Neuronal stem cell (in vitro differentiated cells): ENCODE measurements at regions not wholly inside any gene's neighbourhood (a gene's known extent, or its start where the extent isn't known, plus 50 kb on each side); places are given as distances from the start of the nearest gene placed in this dataset.

Source experiments
- DNase-seq: peaks from one replicate; pipeline ENCODE4 v3.0.0-alpha.2; 2013; ENCODE audit warnings: low spot score
- H2AFZ ChIP-seq: one replicate; pipeline ENCODE4 v1.6.1; 2013; ENCODE audit warnings: mild to moderate bottlenecking, low read length, inconsistent platforms
- H2AK5ac ChIP-seq: 2 replicates; pipeline ENCODE4 v1.6.1; 2013; ENCODE audit warnings: low read depth, mild to moderate bottlenecking, inconsistent platforms, low read length, moderate library complexity, mixed read lengths
- H2BK120ac ChIP-seq: 2 replicates; pipeline ENCODE4 v1.6.1; 2013; ENCODE audit warnings: low read depth, mild to moderate bottlenecking, inconsistent platforms, low read length, moderate library complexity, mixed read lengths
- H2BK12ac ChIP-seq: one replicate; pipeline ENCODE4 v1.6.1; 2013; ENCODE audit warnings: low read length, inconsistent platforms
- H2BK15ac ChIP-seq: 2 replicates; pipeline ENCODE4 v1.6.1; 2013; ENCODE audit warnings: mild to moderate bottlenecking, low read length, inconsistent platforms, mixed read lengths
- H2BK5ac ChIP-seq: one replicate; pipeline ENCODE4 v1.6.1; 2013; ENCODE audit warnings: inconsistent platforms, mild to moderate bottlenecking, low read length, moderate library complexity
- H3K14ac ChIP-seq: one replicate; pipeline ENCODE4 v1.6.1; 2013; ENCODE audit warnings: low read length, inconsistent platforms
- H3K18ac ChIP-seq: 2 replicates; pipeline ENCODE4 v1.6.1; 2013; ENCODE audit warnings: low read length, inconsistent platforms
- H3K23ac ChIP-seq: 2 replicates; pipeline ENCODE4 v1.6.1; 2013; ENCODE audit warnings: low read depth, mild to moderate bottlenecking, mixed read lengths, low read length, inconsistent platforms; ENCODE audit not compliant: poor library complexity
- H3K27ac ChIP-seq: replicated peaks from 3 replicates; pipeline ENCODE4 v1.5.1; 2013; ENCODE audit warnings: low read length, inconsistent platforms
- H3K27me3 ChIP-seq, 3 experiments: 2 replicates each; pipeline ENCODE4 v1.6.1; 2013; ENCODE audit warnings: low read length in 3 of 3, mild to moderate bottlenecking in 2 of 3, inconsistent platforms in 1 of 3, low read depth in 1 of 3, mixed read lengths in 1 of 3, moderate library complexity in 1 of 3; ENCODE audit not compliant: control insufficient read depth in 3 of 3, insufficient read depth in 3 of 3
- H3K36me3 ChIP-seq, 2 donors: replicated peaks in 1 of 2; 2 replicates each; pipeline ENCODE4 v1.6.1; 2013; ENCODE audit warnings: low read length in 2 of 2; ENCODE audit not compliant: control insufficient read depth in 2 of 2, insufficient read depth in 2 of 2
- H3K4ac ChIP-seq: 2 replicates; pipeline ENCODE4 v1.6.1; 2013; ENCODE audit warnings: inconsistent platforms, mild to moderate bottlenecking, low read length, moderate library complexity
- H3K4me1 ChIP-seq, 2 donors: 1 replicate in 1 of 2; 2 replicates in 1 of 2; pipeline ENCODE4 v1.6.1; 2013; ENCODE audit warnings: low read length in 2 of 2, low read depth in 1 of 2; ENCODE audit not compliant: control insufficient read depth in 2 of 2, insufficient read depth in 1 of 2
- H3K4me2 ChIP-seq: one replicate; pipeline ENCODE4 v1.6.1; 2013; ENCODE audit warnings: mild to moderate bottlenecking, low read length, inconsistent platforms; ENCODE audit not compliant: insufficient read depth, poor library complexity, severe bottlenecking
- H3K4me3 ChIP-seq, 2 donors: 2 replicates each; pipeline ENCODE4 v1.5.1; 2013; ENCODE audit warnings: low read length in 2 of 2, mild to moderate bottlenecking in 2 of 2, inconsistent platforms in 1 of 2, moderate library complexity in 1 of 2
- H3K79me1 ChIP-seq: one replicate; pipeline ENCODE4 v1.6.1; 2013; ENCODE audit warnings: low read depth, mild to moderate bottlenecking, inconsistent platforms, low read length, moderate library complexity
- H3K9ac ChIP-seq: one replicate; pipeline ENCODE4 v1.6.1; 2013; ENCODE audit warnings: mild to moderate bottlenecking, low read depth, low read length, inconsistent platforms; ENCODE audit not compliant: poor library complexity
- H3K9me3 ChIP-seq, 2 donors: replicated peaks in 1 of 2; 2 replicates each; pipeline versions ENCODE3 to v1.6.1; 2013; ENCODE audit warnings: low read length in 2 of 2, mild to moderate bottlenecking in 2 of 2, inconsistent platforms in 1 of 2, low read depth in 1 of 2, mixed read lengths in 1 of 2, moderate library complexity in 1 of 2; ENCODE audit not compliant: control insufficient read depth in 2 of 2, insufficient read depth in 1 of 2
- H4K8ac ChIP-seq: one replicate; pipeline ENCODE4 v1.6.1; 2013; ENCODE audit warnings: low read depth, mild to moderate bottlenecking, inconsistent platforms, low read length, moderate library complexity
- H4K91ac ChIP-seq: one replicate; pipeline ENCODE4 v1.6.1; 2013; ENCODE audit warnings: low read length, low read depth, mild to moderate bottlenecking, inconsistent platforms; ENCODE audit not compliant: poor library complexity
- WGBS, 2 donors: extraction: QIAGEN DNeasy Blood & Tissue Kit; methylation state at CpG; one replicate each; pipeline ENCODE4 v1.1.7; 2013; ENCODE audit warnings: missing lambda C conversion rate in 2 of 2, mixed read lengths in 1 of 2; ENCODE audit not compliant: insufficient read length in 2 of 2, insufficient replicate concordance in 1 of 2; ENCODE audit errors: extremely low coverage in 2 of 2; 5-methylcytosine and 5-hydroxymethylcytosine counted together

DNA sequence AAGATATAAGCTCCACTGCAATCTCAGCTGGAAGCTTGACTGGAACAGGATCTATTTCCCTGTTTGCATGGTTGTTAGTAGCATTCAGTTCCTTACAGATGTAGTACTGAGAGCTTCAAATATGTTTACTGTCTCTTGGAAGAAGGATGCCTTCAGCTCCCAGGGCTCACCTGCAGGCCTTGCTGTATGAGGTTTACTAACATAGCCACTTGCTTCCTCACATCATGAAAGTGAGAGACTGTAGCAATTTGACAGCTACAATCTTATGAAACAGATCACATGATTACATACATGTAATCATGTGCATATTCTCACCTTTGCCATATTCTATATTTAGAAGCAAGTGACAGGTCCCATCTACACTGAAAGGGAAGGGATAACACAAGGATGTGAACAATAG lies 458.1 kb upstream of the PCDH20 start:
- H2BK5ac ChIP-seq: no peak overlapping the region
- no peaks in the 10 kb centered on the region for H3K27me3 ChIP-seq
- no peaks in the 10 kb centered on the region for H3K4me1 ChIP-seq
- H3K4ac ChIP-seq: no peak overlapping the region
- no peak overlapping the region for H3K18ac ChIP-seq
- no peak overlapping the region for H3K4me3 ChIP-seq
- H3K79me1 ChIP-seq: no peaks in the 10 kb centered on the region
- H3K9ac ChIP-seq: no peak overlapping the region
- peaks cover 4 to 6% of the 10 kb centered on the region in 2 donors for H3K9me3 ChIP-seq
- no peak overlapping the region for H2BK15ac ChIP-seq
- no peak overlapping the region for H2BK120ac ChIP-seq
- DNase-seq: no peak
- no peak overlapping the region for H3K27ac ChIP-seq
- H3K23ac ChIP-seq: no peak overlapping the region
- H2AK5ac ChIP-seq: no peak overlapping the region
- no peak overlapping the region for H4K91ac ChIP-seq
- H2AFZ ChIP-seq: peak overlapping the region; percentile 19
- no peaks in the 10 kb centered on the region for H3K36me3 ChIP-seq
- no peak overlapping the region for H4K8ac ChIP-seq
- H2BK12ac ChIP-seq: no peak overlapping the region
- H3K14ac ChIP-seq: no peak overlapping the region
- H3K4me2 ChIP-seq: no peak overlapping the region

DNA sequence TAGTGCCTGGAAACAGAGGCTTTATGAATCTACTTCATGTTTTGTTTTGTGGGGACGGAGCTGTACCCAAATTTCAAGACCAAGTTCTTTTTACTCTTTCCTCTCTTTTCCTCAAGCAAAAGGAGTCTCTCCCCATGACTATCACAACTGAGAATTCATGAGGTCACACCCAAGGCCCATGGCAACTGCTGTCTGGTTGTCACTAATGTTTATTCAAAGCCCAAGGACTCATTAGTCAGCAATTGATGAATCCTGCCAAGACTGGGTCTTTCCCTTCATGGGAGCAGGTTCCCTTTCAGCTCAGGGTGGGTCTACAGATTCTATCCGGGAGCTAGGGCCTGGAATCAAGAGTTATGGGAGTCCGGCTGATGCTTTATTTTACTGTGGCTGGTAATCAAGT lies 441.5 kb upstream of the PCDH20 start:
- H4K8ac ChIP-seq: no peak overlapping the region
- no peak overlapping the region for H2BK5ac ChIP-seq
- no peak overlapping the region for H3K9ac ChIP-seq
- H3K27ac ChIP-seq: no peak overlapping the region
- H2BK120ac ChIP-seq: no peak overlapping the region
- no peaks in the 10 kb centered on the region for H3K27me3 ChIP-seq
- no peak overlapping the region for H3K23ac ChIP-seq
- no peak overlapping the region for H2BK15ac ChIP-seq
- WGBS, 2 donors: no CpG with 5 or more reads among the region's 3 CpGs
- H3K18ac ChIP-seq: no peak overlapping the region
- H3K4me2 ChIP-seq: no peak overlapping the region
- H2AK5ac ChIP-seq: no peak overlapping the region
- no peaks in the 10 kb centered on the region for H3K9me3 ChIP-seq
- no peak overlapping the region for H2BK12ac ChIP-seq
- peak overlapping the region; percentile 61 for H2AFZ ChIP-seq
- H3K14ac ChIP-seq: no peak overlapping the region
- no peaks in the 10 kb centered on the region for H3K79me1 ChIP-seq
- H3K4me3 ChIP-seq: no peak overlapping the region
- H4K91ac ChIP-seq: no peak overlapping the region
- DNase-seq: no peak
- no peaks in the 10 kb centered on the region for H3K36me3 ChIP-seq
- H3K4ac ChIP-seq: no peak overlapping the region
- H3K4me1 ChIP-seq: no peaks in the 10 kb centered on the region

DNA sequence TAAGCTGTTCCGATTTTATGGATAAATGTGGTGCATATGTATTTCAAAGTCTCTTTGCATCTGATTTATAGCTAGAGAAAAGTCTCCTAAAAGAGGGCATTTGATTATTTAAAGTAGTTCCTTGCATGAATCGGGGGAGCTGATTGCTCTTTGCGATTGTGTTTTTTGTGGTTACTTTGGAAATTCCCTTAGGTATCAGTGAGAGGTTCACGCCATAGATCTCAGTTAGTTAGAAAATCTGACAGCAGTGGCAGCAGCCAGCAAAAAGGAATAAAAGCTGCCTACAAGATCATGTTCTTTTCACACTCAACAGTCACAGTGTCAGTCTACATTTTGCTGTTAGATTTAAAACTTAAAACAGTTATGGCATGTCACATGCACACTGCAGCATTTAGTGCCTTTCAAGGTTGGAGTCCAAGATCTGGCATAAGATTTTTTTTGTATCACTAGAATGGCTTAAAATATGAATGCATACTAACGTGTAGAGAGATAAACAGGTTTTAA lies 436.5 kb upstream of the PCDH20 start:
- Histone ChIP-seq H3K4ac (no peak overlapping the region), H3K79me1 (no peaks in the 10 kb centered on the region), H2BK12ac (no peak overlapping the region), H4K91ac (no peak overlapping the region), H3K4me2 (no peak overlapping the region), H3K27me3 (no peaks in the 10 kb centered on the region), H3K18ac (no peak overlapping the region), H3K9me3 (no peaks in the 10 kb centered on the region), H3K4me1 (peaks cover 0 to 2% of the 10 kb centered on the region in 2 donors), H3K14ac (no peak overlapping the region), H2AFZ (no peak overlapping the region), H3K9ac (no peak overlapping the region), H3K27ac (no peak overlapping the region), H2BK120ac (no peak overlapping the region), H4K8ac (no peak overlapping the region), H2AK5ac (no peak overlapping the region), H3K36me3 (no peaks in the 10 kb centered on the region), H2BK15ac (no peak overlapping the region), H3K4me3 (no peak overlapping the region), H3K23ac (no peak overlapping the region), H2BK5ac (no peak overlapping the region)
- no CpG with 5 or more reads among the region's 5 CpGs for WGBS, 2 donors
- no peak for DNase-seq

DNA sequence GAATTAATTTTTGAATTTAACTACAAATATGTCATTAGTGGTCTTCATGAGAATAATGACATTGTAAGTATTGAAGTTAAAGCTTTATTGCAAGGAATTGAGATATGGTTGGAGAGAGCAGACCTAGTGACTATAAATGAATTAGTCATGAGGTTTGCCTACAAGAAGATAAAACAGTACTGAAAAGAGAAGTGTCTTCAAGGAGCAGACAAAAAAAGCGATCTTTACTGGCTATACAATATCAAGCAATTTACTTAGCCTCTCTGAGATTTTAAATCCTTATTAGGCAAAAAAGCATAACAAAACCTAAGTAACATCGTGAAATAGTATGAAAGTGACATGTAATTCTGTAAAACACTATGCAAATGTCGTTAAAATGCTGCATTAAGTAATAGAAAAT lies 435.1 kb upstream of the PCDH20 start:
- no peaks in the 10 kb centered on the region for H3K36me3 ChIP-seq
- no peak overlapping the region for H3K18ac ChIP-seq
- H3K27ac ChIP-seq: no peak overlapping the region
- no peak overlapping the region for H3K14ac ChIP-seq
- H3K9ac ChIP-seq: no peak overlapping the region
- H3K4me1 ChIP-seq: peaks cover 0 to 2% of the 10 kb centered on the region in 2 donors
- no CpG with 5 or more reads among the region's 3 CpGs for WGBS, 2 donors
- H3K23ac ChIP-seq: no peak overlapping the region
- H4K8ac ChIP-seq: no peak overlapping the region
- H3K79me1 ChIP-seq: no peaks in the 10 kb centered on the region
- H3K27me3 ChIP-seq: no peaks in the 10 kb centered on the region
- no peak for DNase-seq
- H2AK5ac ChIP-seq: no peak overlapping the region
- H3K4me3 ChIP-seq: no peak overlapping the region
- no peak overlapping the region for H2BK120ac ChIP-seq
- no peak overlapping the region for H2BK5ac ChIP-seq
- H2AFZ ChIP-seq: no peak overlapping the region
- no peak overlapping the region for H2BK15ac ChIP-seq
- H3K4me2 ChIP-seq: no peak overlapping the region
- no peak overlapping the region for H4K91ac ChIP-seq
- H3K4ac ChIP-seq: no peak overlapping the region
- no peak overlapping the region for H2BK12ac ChIP-seq
- no peaks in the 10 kb centered on the region for H3K9me3 ChIP-seq
